Neural progenitor cell (in vitro differentiated cells): ENCODE measurements at regions not wholly inside any gene's neighbourhood (a gene's known extent, or its start where the extent isn't known, plus 50 kb on each side); places are given as distances from the start of the nearest gene placed in this dataset.

Experiments
- EZH2phosphoT487 ChIP-seq: fragments of 200-600 bp; sonication (generic); IDR thresholded peaks from 2 replicates; pipeline ENCODE4 v1.6.1; 2017; ENCODE audit warnings: antibody characterized with exemption
- TF ChIP-seq, protein P1 (sequence below): fragments of 200-600 bp; sonication (generic); IDR thresholded peaks from 2 replicates; pipeline ENCODE4 v1.5.1; 2017; ENCODE audit warnings: antibody characterized with exemption, mild to moderate bottlenecking

- TF ChIP-seq, protein P1, sequence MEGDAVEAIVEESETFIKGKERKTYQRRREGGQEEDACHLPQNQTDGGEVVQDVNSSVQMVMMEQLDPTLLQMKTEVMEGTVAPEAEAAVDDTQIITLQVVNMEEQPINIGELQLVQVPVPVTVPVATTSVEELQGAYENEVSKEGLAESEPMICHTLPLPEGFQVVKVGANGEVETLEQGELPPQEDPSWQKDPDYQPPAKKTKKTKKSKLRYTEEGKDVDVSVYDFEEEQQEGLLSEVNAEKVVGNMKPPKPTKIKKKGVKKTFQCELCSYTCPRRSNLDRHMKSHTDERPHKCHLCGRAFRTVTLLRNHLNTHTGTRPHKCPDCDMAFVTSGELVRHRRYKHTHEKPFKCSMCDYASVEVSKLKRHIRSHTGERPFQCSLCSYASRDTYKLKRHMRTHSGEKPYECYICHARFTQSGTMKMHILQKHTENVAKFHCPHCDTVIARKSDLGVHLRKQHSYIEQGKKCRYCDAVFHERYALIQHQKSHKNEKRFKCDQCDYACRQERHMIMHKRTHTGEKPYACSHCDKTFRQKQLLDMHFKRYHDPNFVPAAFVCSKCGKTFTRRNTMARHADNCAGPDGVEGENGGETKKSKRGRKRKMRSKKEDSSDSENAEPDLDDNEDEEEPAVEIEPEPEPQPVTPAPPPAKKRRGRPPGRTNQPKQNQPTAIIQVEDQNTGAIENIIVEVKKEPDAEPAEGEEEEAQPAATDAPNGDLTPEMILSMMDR, result no peak
- TF ChIP-seq EZH2phosphoT487, result no peak
Observed at GRCh38 chr1:239222999-239223398, 163.4 kb upstream of the CHRM3 start.
